GM23338 (cell line): ENCODE measurements at regions not wholly inside any gene's neighbourhood (a gene's known extent, or its start where the extent isn't known, plus 50 kb on each side); places are given as distances from the start of the nearest gene placed in this dataset.
"Not testable (repeated sequence)": the region's sequence is repeated elsewhere in the genome, so short reads cannot be mapped to it uniquely, and the experiment has no call there.

Experiments used
- ATAC-seq: fragments of 200-7000 bp; cut with Tn5 transposase; 3 replicates; pipeline ENCODE4 v1.9.1; 2020
- DNase-seq: peaks from one replicate; pipeline ENCODE4 v3.0.0-alpha.2; 2015; ENCODE audit warnings: low spot score
- H2AFZ ChIP-seq: fragments of 200-600 bp; sonication (generic); 2 replicates; pipeline ENCODE4 v1.8.0; 2016; ENCODE audit warnings: antibody characterized with exemption, mild to moderate bottlenecking, moderate library complexity
- H3F3A ChIP-seq: fragments of 200-600 bp; sonication (generic); replicated peaks from 2 replicates; pipeline ENCODE4 v1.8.0; 2017; ENCODE audit warnings: antibody characterized with exemption, mixed run types, low read depth
- H3K27ac ChIP-seq: fragments of 200-600 bp; sonication (generic); 2 replicates; pipeline ENCODE4 v1.6.1; 2016; ENCODE audit warnings: low read depth
- H3K27me3 ChIP-seq: fragments of 200-600 bp; sonication (generic); 2 replicates; pipeline ENCODE4 v1.8.0; 2016; ENCODE audit warnings: mild to moderate bottlenecking, mixed run types, moderate library complexity; ENCODE audit not compliant: insufficient read depth
- H3K36me3 ChIP-seq: fragments of 200-600 bp; sonication (generic); 2 replicates; pipeline ENCODE4 v1.8.0; 2016; ENCODE audit warnings: mild to moderate bottlenecking; ENCODE audit not compliant: insufficient read depth
- H3K4me1 ChIP-seq: fragments of 200-600 bp; sonication (generic); 2 replicates; pipeline ENCODE4 v1.8.0; 2016; ENCODE audit warnings: mild to moderate bottlenecking, moderate library complexity; ENCODE audit not compliant: insufficient read depth
- H3K4me2 ChIP-seq: fragments of 200-600 bp; sonication (generic); 2 replicates; pipeline ENCODE4 v1.7.1; 2017; ENCODE audit warnings: mixed run types
- H3K4me3 ChIP-seq: fragments of 200-600 bp; sonication (generic); 2 replicates; pipeline ENCODE4 v1.6.1; 2016; ENCODE audit warnings: mixed run types
- H3K79me2 ChIP-seq: fragments of 200-600 bp; sonication (generic); replicated peaks from 2 replicates; pipeline ENCODE4 v1.8.0; 2017; ENCODE audit warnings: mild to moderate bottlenecking; ENCODE audit not compliant: insufficient read depth
- H3K9me2 ChIP-seq: fragments of 200-600 bp; sonication (generic); 2 replicates; pipeline ENCODE4 v1.8.0; 2017; ENCODE audit not compliant: insufficient read depth
- H4K20me1 ChIP-seq: fragments of 200-600 bp; sonication (generic); replicated peaks from 2 replicates; pipeline ENCODE4 v1.8.0; 2017; ENCODE audit warnings: mild to moderate bottlenecking; ENCODE audit not compliant: insufficient read depth
- H3K27ac Mint-ChIP-seq: 2 replicates; pipeline ENCODE4 v1.8.0; 2020; ENCODE audit warnings: inconsistent platforms, mild to moderate bottlenecking, moderate library complexity, mixed read lengths
- H3K27me3 Mint-ChIP-seq: 3 replicates; pipeline ENCODE4 v1.8.0; 2022; ENCODE audit warnings: low read depth, mild to moderate bottlenecking, moderate library complexity, mixed read lengths, inconsistent platforms; ENCODE audit not compliant: insufficient read depth, poor library complexity
- H3K36me3 Mint-ChIP-seq: 3 replicates; pipeline ENCODE4 v1.8.0; 2021; ENCODE audit warnings: low read depth, mild to moderate bottlenecking, inconsistent platforms, moderate library complexity, mixed read lengths
- H3K4me1 Mint-ChIP-seq: 3 replicates; pipeline ENCODE4 v1.8.0; 2020; ENCODE audit warnings: mild to moderate bottlenecking, inconsistent platforms, mixed read lengths
- H3K4me3 Mint-ChIP-seq: 3 replicates; pipeline ENCODE4 v1.8.0; 2021; ENCODE audit warnings: moderate library complexity, mild to moderate bottlenecking, inconsistent platforms, mixed read lengths
- H3K9me3 Mint-ChIP-seq: 3 replicates; pipeline ENCODE4 v1.8.0; 2020; ENCODE audit warnings: moderate library complexity, mild to moderate bottlenecking, inconsistent platforms, mixed read lengths
- EZH2 ChIP-seq: fragments of 200-600 bp; sonication (generic); IDR thresholded peaks from one replicate; pipeline ENCODE4 v1.8.0; 2017; ENCODE audit warnings: antibody characterized with exemption, mild to moderate bottlenecking, low read depth; ENCODE audit not compliant: unreplicated experiment
- JUNB ChIP-seq: IDR thresholded peaks from one replicate; pipeline ENCODE4 v1.6.1; 2016; ENCODE audit warnings: antibody characterized with exemption; ENCODE audit not compliant: unreplicated experiment
- NANOG ChIP-seq: IDR thresholded peaks from 2 replicates; pipeline ENCODE4 v1.6.1; 2016; ENCODE audit warnings: antibody characterized with exemption, borderline replicate concordance
- POLR2AphosphoS5 ChIP-seq: IDR thresholded peaks from 2 replicates; pipeline ENCODE4 v1.6.1; 2016; ENCODE audit warnings: antibody characterized with exemption, low read depth
- STAT1 ChIP-seq: IDR thresholded peaks from one replicate; pipeline ENCODE4 v1.6.1; 2016; ENCODE audit warnings: antibody characterized with exemption; ENCODE audit not compliant: unreplicated experiment
- ZNF331 ChIP-seq: fragments of 250-450 bp; sonication (Bioruptor Pico); IDR thresholded peaks from 2 replicates; pipeline ENCODE4 v1.5.0; 2020; ENCODE audit warnings: low read depth, mild to moderate bottlenecking, moderate library complexity
- TF ChIP-seq, protein P1 (sequence below): IDR thresholded peaks from 2 replicates; pipeline ENCODE4 v1.6.1; 2016; ENCODE audit warnings: antibody characterized with exemption
- TF ChIP-seq, protein P2 (sequence below): IDR thresholded peaks from one replicate; pipeline ENCODE4 v1.6.1; 2018; ENCODE audit warnings: antibody characterized with exemption; ENCODE audit not compliant: unreplicated experiment

DNA sequence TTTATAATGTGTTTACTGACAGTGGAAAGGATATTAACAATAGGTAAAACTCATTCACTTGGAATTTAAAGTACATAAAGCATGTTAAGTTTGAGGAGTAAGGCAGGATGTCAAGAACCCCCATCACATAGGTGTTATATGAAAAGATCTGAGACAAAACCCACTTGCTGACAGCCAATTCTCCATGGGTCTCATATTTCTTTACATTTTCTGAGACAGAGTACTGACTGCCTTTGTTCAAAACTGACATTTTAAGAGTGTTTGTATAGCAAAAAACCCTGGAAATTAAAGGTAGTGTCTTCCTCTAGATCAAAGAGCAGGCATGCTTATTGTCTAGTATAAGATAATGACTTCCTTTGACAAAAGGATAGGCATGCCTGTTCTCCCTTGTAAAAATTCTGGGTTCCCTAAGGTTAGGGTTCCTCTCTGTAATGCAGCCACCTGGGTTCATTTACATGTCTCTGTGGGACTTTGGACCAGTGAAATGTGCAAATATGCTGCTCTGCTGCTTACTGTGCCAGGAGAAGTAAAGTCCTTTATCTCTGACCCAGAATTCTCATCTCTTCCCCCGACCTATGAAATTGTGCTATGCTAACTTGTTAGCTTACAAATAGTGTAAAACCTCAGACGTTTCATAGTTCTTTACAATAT is 123.6 kb downstream of the PCDH18 start:
- Histone ChIP-seq H3K9me2 (no peaks in the 10 kb centered on the region), H2AFZ (no peak overlapping the region), H3K4me1 (peaks cover 7% of the 10 kb centered on the region; the same call in 1 of the 2 replicates), H3K4me2 (no peak overlapping the region), H3K79me2 (no peaks in the 10 kb centered on the region), H3K4me3 (no peak overlapping the region), H3K36me3 (no peaks in the 10 kb centered on the region), H3K27ac (no peak overlapping the region), H4K20me1 (no peaks in the 10 kb centered on the region), H3K27me3 (peaks cover 5% of the 10 kb centered on the region; the same call in 1 of the 2 replicates), H3F3A (no peaks in the 10 kb centered on the region)
- H3K4me1 Mint-ChIP-seq = peaks cover 9% of the 10 kb centered on the region
- H3K27me3 Mint-ChIP-seq = no peaks in the 10 kb centered on the region
- no peak overlapping the region for H3K4me3 Mint-ChIP-seq
- peak; percentile 31; the same call in 1 of the 2 replicates for TF ChIP-seq POLR2AphosphoS5
- TF ChIP-seq NANOG = no peak
- TF ChIP-seq, protein P1, sequence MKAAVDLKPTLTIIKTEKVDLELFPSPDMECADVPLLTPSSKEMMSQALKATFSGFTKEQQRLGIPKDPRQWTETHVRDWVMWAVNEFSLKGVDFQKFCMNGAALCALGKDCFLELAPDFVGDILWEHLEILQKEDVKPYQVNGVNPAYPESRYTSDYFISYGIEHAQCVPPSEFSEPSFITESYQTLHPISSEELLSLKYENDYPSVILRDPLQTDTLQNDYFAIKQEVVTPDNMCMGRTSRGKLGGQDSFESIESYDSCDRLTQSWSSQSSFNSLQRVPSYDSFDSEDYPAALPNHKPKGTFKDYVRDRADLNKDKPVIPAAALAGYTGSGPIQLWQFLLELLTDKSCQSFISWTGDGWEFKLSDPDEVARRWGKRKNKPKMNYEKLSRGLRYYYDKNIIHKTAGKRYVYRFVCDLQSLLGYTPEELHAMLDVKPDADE = no peak
- no peak for TF ChIP-seq ZNF331 (CRISPR knock-in tag)
- TF ChIP-seq JUNB = no peak
- no peak for TF ChIP-seq STAT1
- TF ChIP-seq, protein P2, sequence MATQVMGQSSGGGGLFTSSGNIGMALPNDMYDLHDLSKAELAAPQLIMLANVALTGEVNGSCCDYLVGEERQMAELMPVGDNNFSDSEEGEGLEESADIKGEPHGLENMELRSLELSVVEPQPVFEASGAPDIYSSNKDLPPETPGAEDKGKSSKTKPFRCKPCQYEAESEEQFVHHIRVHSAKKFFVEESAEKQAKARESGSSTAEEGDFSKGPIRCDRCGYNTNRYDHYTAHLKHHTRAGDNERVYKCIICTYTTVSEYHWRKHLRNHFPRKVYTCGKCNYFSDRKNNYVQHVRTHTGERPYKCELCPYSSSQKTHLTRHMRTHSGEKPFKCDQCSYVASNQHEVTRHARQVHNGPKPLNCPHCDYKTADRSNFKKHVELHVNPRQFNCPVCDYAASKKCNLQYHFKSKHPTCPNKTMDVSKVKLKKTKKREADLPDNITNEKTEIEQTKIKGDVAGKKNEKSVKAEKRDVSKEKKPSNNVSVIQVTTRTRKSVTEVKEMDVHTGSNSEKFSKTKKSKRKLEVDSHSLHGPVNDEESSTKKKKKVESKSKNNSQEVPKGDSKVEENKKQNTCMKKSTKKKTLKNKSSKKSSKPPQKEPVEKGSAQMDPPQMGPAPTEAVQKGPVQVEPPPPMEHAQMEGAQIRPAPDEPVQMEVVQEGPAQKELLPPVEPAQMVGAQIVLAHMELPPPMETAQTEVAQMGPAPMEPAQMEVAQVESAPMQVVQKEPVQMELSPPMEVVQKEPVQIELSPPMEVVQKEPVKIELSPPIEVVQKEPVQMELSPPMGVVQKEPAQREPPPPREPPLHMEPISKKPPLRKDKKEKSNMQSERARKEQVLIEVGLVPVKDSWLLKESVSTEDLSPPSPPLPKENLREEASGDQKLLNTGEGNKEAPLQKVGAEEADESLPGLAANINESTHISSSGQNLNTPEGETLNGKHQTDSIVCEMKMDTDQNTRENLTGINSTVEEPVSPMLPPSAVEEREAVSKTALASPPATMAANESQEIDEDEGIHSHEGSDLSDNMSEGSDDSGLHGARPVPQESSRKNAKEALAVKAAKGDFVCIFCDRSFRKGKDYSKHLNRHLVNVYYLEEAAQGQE = no peak
- TF ChIP-seq EZH2 = no peak
- peak; percentile 54 for ATAC-seq
- H3K27ac Mint-ChIP-seq = no peak overlapping the region
- no peaks in the 10 kb centered on the region for H3K9me3 Mint-ChIP-seq
- peak; percentile 51 for DNase-seq
- H3K36me3 Mint-ChIP-seq = no peaks in the 10 kb centered on the region

DNA sequence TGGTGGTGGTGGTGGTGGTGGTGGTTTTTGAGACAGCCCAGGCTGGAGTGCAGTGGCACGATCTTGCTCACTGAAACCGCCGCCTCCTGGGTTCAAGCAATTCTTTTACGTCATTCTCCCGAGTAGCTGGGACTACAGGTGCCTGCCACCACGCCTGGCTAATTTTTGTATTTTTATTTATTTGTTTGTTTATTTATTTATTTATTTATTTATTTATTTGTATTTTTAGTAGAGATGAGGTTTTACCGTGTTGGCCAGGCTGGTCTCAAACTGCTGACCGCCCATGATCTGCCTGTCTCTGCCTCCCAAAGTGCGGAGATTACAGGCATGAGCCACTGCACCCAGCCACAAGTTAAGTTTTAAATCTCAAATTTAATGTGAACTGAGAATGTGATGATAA is 126.5 kb downstream of the PCDH18 start:
- not testable (repeated sequence) for H4K20me1 ChIP-seq, H3K4me2 ChIP-seq, H3K4me3 Mint-ChIP-seq, H3K36me3 Mint-ChIP-seq, H2AFZ ChIP-seq, DNase-seq, H3K27me3 Mint-ChIP-seq, H3K27ac Mint-ChIP-seq, H3K4me1 Mint-ChIP-seq, H3K79me2 ChIP-seq, H3K27ac ChIP-seq, H3K4me1 ChIP-seq, H3F3A ChIP-seq, ATAC-seq, H3K9me3 Mint-ChIP-seq, H3K27me3 ChIP-seq, H3K36me3 ChIP-seq, H3K9me2 ChIP-seq, H3K4me3 ChIP-seq
